ENCODE measurements at regions not wholly inside any gene's neighbourhood (a gene's known extent, or its start where the extent isn't known, plus 50 kb on each side); places are given as distances from the start of the nearest gene placed in this dataset.

GRCh38 chr4:146095091-146095690 lies 80.3 kb upstream of the LSM6 start:
- TF ChIP-seq CTCF (IDR thresholded peaks at IDR 0.05) (peak in 1 of 4 experiments; percentile 42), POLR2AphosphoS5 (IDR thresholded peaks at IDR 0.05) (no peak), EP300 (IDR thresholded peaks at IDR 0.05) (no peak)

All from sigmoid colon (tissue), 4 donors.